Esophagus mucosa (tissue), 1 donor: ENCODE measurements at regions not wholly inside any gene's neighbourhood (a gene's known extent, or its start where the extent isn't known, plus 50 kb on each side); places are given as distances from the start of the nearest gene placed in this dataset.

Experiments
- ATAC-seq: fragments of 200-7000 bp; cut with Tn5 transposase; one replicate; pipeline ENCODE4 v1.9.1; 2020
- donor health status: DM: yes; HTN: yes; CAD: no.

GRCh38 chr5:128896675-128897074 lies 68.6 kb upstream of the SLC27A6 start:
- ATAC-seq = no peak

DNA sequence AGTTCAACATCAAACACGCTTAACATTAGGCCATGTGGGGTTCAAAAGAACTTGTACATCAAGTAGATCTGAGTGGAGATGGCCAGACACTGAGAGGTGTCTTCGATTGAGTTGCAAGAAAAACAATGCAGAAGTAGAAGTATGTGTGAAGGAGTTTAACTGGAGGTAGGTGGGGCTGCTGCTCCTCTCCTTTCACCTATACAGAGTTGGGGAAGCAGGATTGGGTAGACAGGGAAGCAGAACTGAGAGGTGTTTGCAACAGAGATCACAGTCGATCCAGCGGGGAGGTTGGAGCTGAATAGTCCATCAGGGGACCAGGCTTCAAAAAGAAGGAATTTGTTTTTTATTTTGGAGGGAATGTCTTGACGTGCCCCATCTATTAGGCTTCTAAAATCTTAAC lies 61.7 kb upstream of the SLC27A6 start:
- ATAC-seq = no peak

DNA sequence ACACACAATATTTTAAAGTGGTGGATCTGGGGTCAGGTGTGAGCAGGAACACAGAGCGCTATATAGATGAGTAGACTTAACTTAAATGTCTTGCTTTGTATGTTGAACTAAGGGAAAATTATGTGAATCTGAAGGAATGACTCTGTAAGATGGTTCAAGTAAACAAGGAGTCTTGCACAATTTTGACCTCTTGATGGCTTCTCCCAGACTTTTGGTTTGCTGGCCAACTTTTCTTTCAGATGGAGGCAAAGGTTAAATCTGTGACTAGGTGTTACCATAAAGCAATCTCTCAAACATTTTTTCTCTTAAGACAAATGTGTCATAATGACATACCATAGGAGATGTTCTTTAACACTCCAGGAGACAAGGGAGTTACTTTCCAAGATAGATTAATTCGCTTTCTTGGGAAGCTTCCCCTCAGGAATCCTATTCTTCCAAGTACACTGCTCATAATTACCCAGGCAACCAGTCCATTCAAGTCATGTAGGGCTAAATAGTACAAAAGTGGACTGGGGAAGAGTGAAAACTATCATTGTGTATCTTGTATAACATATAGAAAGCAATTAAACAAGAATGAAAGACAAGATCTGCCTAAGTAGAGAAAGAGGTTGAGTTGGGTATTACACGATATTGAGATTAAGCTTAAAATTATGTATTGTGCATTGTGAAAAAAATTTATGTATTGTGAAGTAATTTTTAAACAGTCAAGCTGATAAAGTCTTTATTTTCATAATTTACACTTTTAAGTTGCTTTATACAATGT lies 60.3 kb upstream of the SLC27A6 start:
- no peak for ATAC-seq

DNA sequence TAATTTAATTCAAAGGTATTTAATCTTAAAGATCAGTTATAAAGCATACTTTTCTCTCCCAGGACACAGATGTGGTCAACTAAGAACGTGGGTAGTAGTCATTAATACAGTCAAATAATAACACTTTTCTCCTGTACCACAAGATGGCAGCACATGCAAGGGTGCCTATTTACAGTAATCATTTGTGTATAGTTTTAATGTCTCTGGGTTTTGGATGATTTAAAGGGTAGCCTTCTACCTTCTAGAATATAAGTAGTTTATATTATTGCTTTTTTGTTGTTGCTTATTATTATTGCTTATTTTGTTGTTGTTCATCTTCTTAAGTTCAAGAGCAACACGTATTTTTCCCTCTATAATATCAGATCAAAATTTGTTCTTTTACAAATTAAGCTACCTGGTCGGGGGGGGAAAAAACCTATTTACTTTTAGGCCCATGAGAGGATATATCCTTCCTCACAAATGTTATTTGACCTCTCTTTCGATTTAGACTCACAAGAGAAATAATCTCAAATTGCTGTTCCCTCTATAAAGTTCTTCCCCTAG lies 59.6 kb upstream of the SLC27A6 start:
- peak; percentile 72 for ATAC-seq

- ATAC-seq = no peak
These were observed 51.7 kb upstream of the SLC27A6 start for GRCh38 chr5:128913551-128913950.
